GM18519 (cell line): ENCODE measurements at regions not wholly inside any gene's neighbourhood (a gene's known extent, or its start where the extent isn't known, plus 50 kb on each side); places are given as distances from the start of the nearest gene placed in this dataset.

Experiments used
- ATAC-seq: cut with Tn5 transposase; IDR thresholded peaks from one replicate; pipeline ENCODE4 v1.9.1; 2021; ENCODE audit warnings: mild to moderate bottlenecking, moderate library complexity; ENCODE audit not compliant: unreplicated experiment, low FRiP score

- ATAC-seq = no peak
These were observed 320.0 kb downstream of the IDS start for GRCh38 chrX:149185087-149185486.

GRCh38 chrX:149161435-149162088 lies 343.5 kb downstream of the IDS start:
- no peak for ATAC-seq

- ATAC-seq = no peak
These were observed 347.1 kb downstream of the IDS start for GRCh38 chrX:149157976-149158375.

GRCh38 chrX:149152941-149153340 lies 352.2 kb downstream of the IDS start:
- no peak for ATAC-seq

GRCh38 chrX:149151805-149152757 lies 353.0 kb downstream of the IDS start:
- ATAC-seq = no peak

- ATAC-seq = no peak
These were observed 359.2 kb downstream of the IDS start for GRCh38 chrX:149145845-149146285.

GRCh38 chrX:149131774-149132173 lies 373.3 kb downstream of the IDS start:
- no peak for ATAC-seq

- ATAC-seq = no peak
These were observed 375.3 kb downstream of the IDS start for GRCh38 chrX:149129767-149130166.

GRCh38 chrX:149124526-149125108 lies 380.5 kb downstream of the IDS start:
- no peak for ATAC-seq

GRCh38 chrX:149121206-149121920 lies 383.7 kb downstream of the IDS start:
- no peak for ATAC-seq

- no peak for ATAC-seq
These were observed 384.6 kb downstream of the IDS start for GRCh38 chrX:149120459-149120858.

GRCh38 chrX:149114874-149115273 lies 390.2 kb downstream of the IDS start:
- no peak for ATAC-seq

- ATAC-seq = no peak
These were observed 391.1 kb downstream of the IDS start for GRCh38 chrX:149114001-149114400.

GRCh38 chrX:149097786-149098185 lies 407.3 kb downstream of the IDS start:
- ATAC-seq = no peak

GRCh38 chrX:149092179-149092578 lies 412.9 kb downstream of the IDS start:
- no peak for ATAC-seq

GRCh38 chrX:149079805-149080406 lies 425.2 kb downstream of the IDS start:
- no peak for ATAC-seq

GRCh38 chrX:149074398-149074797 lies 430.7 kb downstream of the IDS start:
- no peak for ATAC-seq

- ATAC-seq = no peak
These were observed 431.6 kb downstream of the IDS start for GRCh38 chrX:149073479-149073878.

GRCh38 chrX:149069899-149070298 lies 435.2 kb downstream of the IDS start:
- no peak for ATAC-seq

GRCh38 chrX:149060921-149061320 lies 444.2 kb downstream of the IDS start:
- ATAC-seq = no peak
